ENCODE measurements at regions not wholly inside any gene's neighbourhood (a gene's known extent, or its start where the extent isn't known, plus 50 kb on each side); places are given as distances from the start of the nearest gene placed in this dataset.

- Histone ChIP-seq H3K4me1 (ENCODE audit: control insufficient read depth, low read depth, low read length) (peaks cover 17% of the 10 kb centered on the region), H3K27me3 (ENCODE audit: control insufficient read depth, insufficient read depth, low read length) (no peaks in the 10 kb centered on the region), H3K36me3 (ENCODE audit: control insufficient read depth, low read depth, low read length) (no peaks in the 10 kb centered on the region), H3K27ac (ENCODE audit: low read length) (no peak overlapping the region), H3K9me3 (ENCODE audit: control insufficient read depth, low read depth, low read length) (peaks cover 3% of the 10 kb centered on the region), H3K4me3 (ENCODE audit: low read length) (no peak overlapping the region), H3K9ac (ENCODE audit: low read length) (no peak overlapping the region)
Observed at GRCh38 chr3:155029941-155030340, 50.2 kb upstream of the MME start.

DNA sequence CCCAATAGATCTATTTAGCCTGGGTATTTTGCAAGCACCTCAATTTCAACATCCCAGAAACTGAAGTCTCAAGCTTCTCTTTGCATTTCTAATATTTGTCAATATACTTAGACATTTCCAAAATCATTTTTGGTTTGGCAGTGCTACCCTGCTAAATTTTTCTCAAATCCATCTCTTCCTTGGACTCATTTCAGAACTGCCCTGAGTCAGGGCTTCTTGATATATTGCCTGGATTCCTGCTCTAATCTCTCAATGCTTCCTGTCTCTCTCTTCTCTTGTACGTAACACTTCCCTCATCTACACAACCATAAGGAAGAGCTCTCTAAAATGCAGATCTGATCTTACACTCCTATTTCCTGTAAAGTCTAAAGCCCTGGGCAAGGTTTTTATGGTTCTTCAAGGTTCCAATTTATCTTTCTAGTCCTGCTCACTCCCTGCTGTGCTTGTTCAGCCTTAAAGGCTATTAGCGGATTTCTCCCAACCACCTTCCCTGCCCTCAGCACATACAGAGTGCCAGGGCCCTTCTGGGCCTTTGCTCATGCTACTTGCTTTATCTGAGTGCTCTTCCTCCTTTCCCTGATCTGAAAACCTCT, 53.0 kb upstream of the MME start:
- H3K4me1 ChIP-seq (ENCODE audit: control insufficient read depth, low read depth, low read length), result peaks cover 6% of the 10 kb centered on the region
- peaks cover 3% of the 10 kb centered on the region for H3K9me3 ChIP-seq (ENCODE audit: control insufficient read depth, low read depth, low read length)
- no peak overlapping the region for H3K27ac ChIP-seq (ENCODE audit: low read length)

DNA sequence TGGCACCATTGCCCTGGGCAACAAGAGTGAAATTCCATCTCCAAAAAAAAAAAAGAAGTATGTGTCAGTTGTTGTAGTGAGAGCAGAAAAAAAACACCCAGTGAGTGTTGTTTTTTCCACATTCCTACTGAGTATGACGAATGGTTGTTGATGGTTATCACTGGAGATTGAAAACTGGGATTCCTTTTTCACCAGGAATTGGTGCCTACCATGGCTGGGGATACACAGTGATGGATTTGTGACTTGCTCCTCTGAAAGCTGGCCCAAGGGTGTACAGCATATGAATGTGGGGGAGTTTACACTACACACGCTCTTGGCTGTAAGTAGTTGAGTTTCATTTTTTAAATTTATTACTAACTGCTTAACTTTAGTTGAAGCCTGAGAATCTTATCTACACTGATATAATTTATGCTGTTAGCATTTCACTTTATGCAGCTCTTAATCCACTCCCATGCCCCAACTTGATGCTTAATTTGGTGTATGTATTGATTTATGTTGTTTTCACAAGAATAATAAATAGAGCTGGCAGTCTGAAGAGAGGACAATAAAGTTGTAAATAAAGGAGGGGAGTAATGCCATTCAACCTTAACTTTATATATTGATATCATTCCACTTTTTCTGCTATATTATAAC, 56.0 kb upstream of the MME start:
- Histone ChIP-seq H3K4me3 (ENCODE audit: low read length) (no peak overlapping the region), H3K27ac (ENCODE audit: low read length) (no peak overlapping the region), H3K27me3 (ENCODE audit: control insufficient read depth, insufficient read depth, low read length) (no peaks in the 10 kb centered on the region), H3K4me1 (ENCODE audit: control insufficient read depth, low read depth, low read length) (peaks cover 2% of the 10 kb centered on the region), H3K9ac (ENCODE audit: low read length) (no peak overlapping the region), H3K9me3 (ENCODE audit: control insufficient read depth, low read depth, low read length) (no peaks in the 10 kb centered on the region), H3K36me3 (ENCODE audit: control insufficient read depth, low read depth, low read length) (no peaks in the 10 kb centered on the region)

More for the DNA sequence above, 53.0 kb upstream of the MME start:
- Histone ChIP-seq H3K27me3 (ENCODE audit: control insufficient read depth, insufficient read depth, low read length) (no peaks in the 10 kb centered on the region), H3K4me3 (ENCODE audit: low read length) (no peak overlapping the region), H3K9ac (ENCODE audit: low read length) (no peak overlapping the region), H3K36me3 (ENCODE audit: control insufficient read depth, low read depth, low read length) (no peaks in the 10 kb centered on the region)

DNA sequence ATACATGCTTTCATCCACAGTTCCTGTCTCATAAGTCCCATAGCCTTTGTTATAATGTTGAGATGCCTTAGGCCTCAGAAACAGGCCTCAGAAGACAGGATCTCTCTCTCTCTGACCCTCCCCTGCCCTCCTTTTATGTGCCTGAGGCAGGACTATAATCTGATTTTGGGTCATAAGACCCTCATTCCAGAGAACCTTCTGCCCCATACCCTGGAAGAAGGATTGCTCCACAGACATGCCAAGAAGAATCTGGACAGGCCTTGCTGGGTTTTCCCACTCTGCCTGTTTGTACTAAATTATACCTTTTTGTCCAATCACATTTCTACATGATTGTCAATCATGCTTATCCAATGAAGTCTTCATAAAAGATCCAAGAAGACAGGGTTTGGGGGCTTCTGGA, 57.2 kb upstream of the MME start:
- H3K4me3 ChIP-seq (ENCODE audit: low read length), result no peak overlapping the region
- no peaks in the 10 kb centered on the region for H3K36me3 ChIP-seq (ENCODE audit: control insufficient read depth, low read depth, low read length)
- H3K27me3 ChIP-seq (ENCODE audit: control insufficient read depth, insufficient read depth, low read length), result no peaks in the 10 kb centered on the region
- H3K4me1 ChIP-seq (ENCODE audit: control insufficient read depth, low read depth, low read length), result peaks cover 7% of the 10 kb centered on the region
- H3K9ac ChIP-seq (ENCODE audit: low read length), result no peak overlapping the region
- H3K27ac ChIP-seq (ENCODE audit: low read length), result no peak overlapping the region
- no peaks in the 10 kb centered on the region for H3K9me3 ChIP-seq (ENCODE audit: control insufficient read depth, low read depth, low read length)

DNA sequence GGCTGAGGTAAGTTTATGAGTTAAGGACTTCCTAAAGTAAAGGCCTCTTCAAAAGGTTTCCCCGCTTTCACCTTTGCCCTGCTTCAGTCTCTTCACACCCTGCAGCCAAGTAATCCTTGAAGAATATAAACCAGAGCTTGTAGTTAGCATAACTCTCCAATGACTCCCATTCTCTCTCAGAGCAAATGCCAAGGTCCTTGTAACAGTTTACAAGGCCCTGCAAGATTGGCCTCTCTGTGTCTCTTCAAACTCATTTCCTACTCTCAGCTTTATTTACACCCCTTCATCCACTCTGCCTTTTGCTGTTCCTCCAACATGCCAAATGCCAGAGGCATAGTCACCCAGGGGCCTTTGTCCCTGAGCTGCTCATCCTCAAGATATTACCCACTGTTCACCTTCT, 60.5 kb upstream of the MME start:
- no peaks in the 10 kb centered on the region for H3K9me3 ChIP-seq (ENCODE audit: control insufficient read depth, low read depth, low read length)
- peaks cover 19% of the 10 kb centered on the region for H3K4me1 ChIP-seq (ENCODE audit: control insufficient read depth, low read depth, low read length)
- H3K36me3 ChIP-seq (ENCODE audit: control insufficient read depth, low read depth, low read length), result no peaks in the 10 kb centered on the region
- no peak overlapping the region for H3K9ac ChIP-seq (ENCODE audit: low read length)
- H3K27ac ChIP-seq (ENCODE audit: low read length), result no peak overlapping the region
- no peaks in the 10 kb centered on the region for H3K27me3 ChIP-seq (ENCODE audit: control insufficient read depth, insufficient read depth, low read length)
- no peak overlapping the region for H3K4me3 ChIP-seq (ENCODE audit: low read length)

DNA sequence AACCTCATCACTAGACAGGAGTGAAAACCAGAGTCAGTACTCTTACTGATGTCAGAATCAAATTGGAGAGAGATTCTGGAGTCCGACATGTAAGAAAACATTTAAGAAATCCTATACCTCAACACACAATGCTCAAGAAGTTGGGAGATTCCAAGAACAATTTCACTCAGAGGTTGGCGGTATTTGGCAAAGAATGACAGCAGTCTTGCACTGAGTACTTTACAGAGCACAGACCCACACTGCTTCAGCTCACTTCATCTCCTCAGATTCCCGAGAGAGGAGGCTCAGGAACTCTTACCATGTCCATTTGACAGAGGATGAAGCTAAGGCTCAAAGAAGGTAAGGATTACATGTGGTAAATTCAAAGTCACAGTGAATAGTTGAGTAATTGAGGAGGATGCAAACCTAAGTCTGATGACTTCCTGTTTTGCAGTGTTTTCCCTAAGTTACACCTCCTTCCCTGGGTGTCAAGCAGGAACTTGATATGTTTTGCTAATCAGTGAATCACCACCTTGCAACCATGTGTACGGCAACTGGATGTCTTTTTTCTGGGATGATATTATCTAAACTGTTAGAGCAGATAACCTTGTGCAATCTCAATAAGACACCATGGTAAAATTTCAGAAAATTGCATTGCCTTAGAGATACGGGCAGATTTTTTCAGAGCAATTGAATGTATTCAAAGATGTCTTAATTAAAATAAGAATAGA, 61.3 kb upstream of the MME start:
- H3K27ac ChIP-seq (ENCODE audit: low read length), result no peak overlapping the region
- no peak overlapping the region for H3K9ac ChIP-seq (ENCODE audit: low read length)
- H3K4me1 ChIP-seq (ENCODE audit: control insufficient read depth, low read depth, low read length), result peaks cover 19% of the 10 kb centered on the region
- no peaks in the 10 kb centered on the region for H3K9me3 ChIP-seq (ENCODE audit: control insufficient read depth, low read depth, low read length)
- no peak overlapping the region for H3K4me3 ChIP-seq (ENCODE audit: low read length)
- no peaks in the 10 kb centered on the region for H3K27me3 ChIP-seq (ENCODE audit: control insufficient read depth, insufficient read depth, low read length)
- no peaks in the 10 kb centered on the region for H3K36me3 ChIP-seq (ENCODE audit: control insufficient read depth, low read depth, low read length)

- H3K9me3 ChIP-seq (ENCODE audit: control insufficient read depth, low read depth, low read length), result no peaks in the 10 kb centered on the region
- no peaks in the 10 kb centered on the region for H3K27me3 ChIP-seq (ENCODE audit: control insufficient read depth, insufficient read depth, low read length)
- no peak overlapping the region for H3K4me3 ChIP-seq (ENCODE audit: low read length)
- no peak overlapping the region for H3K9ac ChIP-seq (ENCODE audit: low read length)
- peaks cover 19% of the 10 kb centered on the region for H3K4me1 ChIP-seq (ENCODE audit: control insufficient read depth, low read depth, low read length)
- H3K36me3 ChIP-seq (ENCODE audit: control insufficient read depth, low read depth, low read length), result no peaks in the 10 kb centered on the region
- no peak overlapping the region for H3K27ac ChIP-seq (ENCODE audit: low read length)
Observed at GRCh38 chr3:155015776-155016436, 64.2 kb upstream of the MME start.

DNA sequence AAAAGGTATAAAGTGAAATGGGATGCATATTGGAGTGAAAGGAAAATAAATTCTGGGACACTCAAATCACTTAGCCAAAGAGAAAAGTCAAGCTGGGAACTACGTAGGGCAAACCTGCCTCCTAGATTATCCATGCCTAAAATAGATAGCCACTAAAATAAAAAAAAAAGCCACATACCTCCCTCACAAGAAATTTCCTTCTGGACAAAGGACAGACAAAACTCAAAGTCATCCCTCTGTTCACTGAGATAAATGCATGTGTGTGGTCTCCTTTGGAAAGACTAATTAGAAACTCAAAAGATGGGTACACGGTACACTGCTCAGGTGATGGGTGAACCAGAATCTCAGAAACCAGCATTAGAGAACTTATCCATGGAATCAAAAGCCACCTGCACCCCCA, 65.2 kb upstream of the MME start:
- Histone ChIP-seq H3K36me3 (ENCODE audit: control insufficient read depth, low read depth, low read length) (no peaks in the 10 kb centered on the region), H3K4me1 (ENCODE audit: control insufficient read depth, low read depth, low read length) (peaks cover 19% of the 10 kb centered on the region), H3K27ac (ENCODE audit: low read length) (no peak overlapping the region), H3K4me3 (ENCODE audit: low read length) (no peak overlapping the region), H3K9ac (ENCODE audit: low read length) (no peak overlapping the region), H3K9me3 (ENCODE audit: control insufficient read depth, low read depth, low read length) (no peaks in the 10 kb centered on the region), H3K27me3 (ENCODE audit: control insufficient read depth, insufficient read depth, low read length) (no peaks in the 10 kb centered on the region)

DNA sequence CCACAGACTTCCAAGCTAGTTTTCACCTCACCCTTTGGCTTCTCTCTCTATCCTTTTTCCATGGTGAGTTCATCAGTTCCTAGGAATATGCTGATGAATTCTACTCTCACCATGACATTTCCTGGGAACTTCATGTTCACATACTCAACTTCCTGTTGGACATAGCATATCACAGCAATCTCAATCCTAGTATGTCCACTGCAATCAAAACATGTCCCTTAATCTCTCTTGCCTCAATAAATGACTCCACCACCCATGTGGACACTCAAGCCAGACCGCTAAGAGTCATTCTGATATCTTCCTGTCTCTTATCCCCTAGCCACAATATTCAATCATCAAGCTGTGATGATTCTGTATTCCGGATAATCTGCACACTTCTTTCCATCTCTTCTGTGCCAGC, 66.7 kb upstream of the MME start:
- no peak overlapping the region for H3K4me3 ChIP-seq (ENCODE audit: low read length)
- H3K27me3 ChIP-seq (ENCODE audit: control insufficient read depth, insufficient read depth, low read length), result no peaks in the 10 kb centered on the region
- no peaks in the 10 kb centered on the region for H3K9me3 ChIP-seq (ENCODE audit: control insufficient read depth, low read depth, low read length)
- no peak overlapping the region for H3K27ac ChIP-seq (ENCODE audit: low read length)
- peaks cover 12% of the 10 kb centered on the region for H3K4me1 ChIP-seq (ENCODE audit: control insufficient read depth, low read depth, low read length)
- H3K36me3 ChIP-seq (ENCODE audit: control insufficient read depth, low read depth, low read length), result no peaks in the 10 kb centered on the region
- H3K9ac ChIP-seq (ENCODE audit: low read length), result no peak overlapping the region

DNA sequence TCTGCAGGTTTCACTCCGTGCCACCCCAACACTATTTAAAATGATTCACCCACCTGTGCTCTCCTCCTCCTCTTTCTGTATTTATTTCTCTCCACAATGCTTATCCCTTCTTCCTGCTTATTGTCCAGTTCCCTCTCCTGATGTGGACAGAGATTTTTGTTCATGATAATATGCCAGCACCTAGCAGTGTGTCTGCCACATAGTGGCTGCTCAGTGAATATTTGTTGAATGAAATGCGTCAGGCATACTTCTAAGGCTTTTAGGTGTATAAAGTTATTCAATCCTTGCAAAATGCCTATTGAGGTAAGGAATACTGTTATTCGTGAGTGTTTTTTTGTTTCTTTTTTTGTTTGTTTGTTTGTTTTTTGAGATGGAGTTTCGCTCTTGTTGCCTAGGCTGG, 67.5 kb upstream of the MME start:
- H3K36me3 ChIP-seq (ENCODE audit: control insufficient read depth, low read depth, low read length), result no peaks in the 10 kb centered on the region
- no peaks in the 10 kb centered on the region for H3K27me3 ChIP-seq (ENCODE audit: control insufficient read depth, insufficient read depth, low read length)
- H3K4me3 ChIP-seq (ENCODE audit: low read length), result no peak overlapping the region
- no peak overlapping the region for H3K9ac ChIP-seq (ENCODE audit: low read length)
- H3K4me1 ChIP-seq (ENCODE audit: control insufficient read depth, low read depth, low read length), result peaks cover 12% of the 10 kb centered on the region
- no peaks in the 10 kb centered on the region for H3K9me3 ChIP-seq (ENCODE audit: control insufficient read depth, low read depth, low read length)
- no peak overlapping the region for H3K27ac ChIP-seq (ENCODE audit: low read length)

DNA sequence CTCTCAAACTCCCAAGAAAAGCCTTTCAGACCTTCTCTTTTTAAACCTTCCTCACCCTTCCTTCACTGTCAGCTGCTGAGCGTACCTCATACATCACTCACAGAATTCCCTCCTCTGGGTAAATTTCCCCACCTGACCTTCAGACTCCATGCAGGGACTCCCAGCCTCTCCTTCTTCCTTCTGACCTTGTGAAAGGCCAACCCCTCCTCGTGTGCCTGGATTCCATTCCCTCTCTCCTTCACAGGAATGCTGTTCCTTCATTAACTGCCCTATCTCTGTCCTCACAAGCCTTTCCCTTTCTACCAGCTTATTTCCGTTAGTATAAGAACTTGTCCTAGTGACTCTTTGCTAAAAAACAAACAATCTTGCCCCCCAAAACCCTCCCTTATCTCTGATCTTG, 69.7 kb upstream of the MME start:
- no peaks in the 10 kb centered on the region for H3K9me3 ChIP-seq (ENCODE audit: control insufficient read depth, low read depth, low read length)
- H3K36me3 ChIP-seq (ENCODE audit: control insufficient read depth, low read depth, low read length), result no peaks in the 10 kb centered on the region
- H3K9ac ChIP-seq (ENCODE audit: low read length), result no peak overlapping the region
- H3K27me3 ChIP-seq (ENCODE audit: control insufficient read depth, insufficient read depth, low read length), result no peaks in the 10 kb centered on the region
- peaks cover 1% of the 10 kb centered on the region for H3K4me1 ChIP-seq (ENCODE audit: control insufficient read depth, low read depth, low read length)
- no peak overlapping the region for H3K27ac ChIP-seq (ENCODE audit: low read length)
- H3K4me3 ChIP-seq (ENCODE audit: low read length), result no peak overlapping the region

All from iPS-18a (cell line).